GM19351 (cell line): ENCODE measurements at regions not wholly inside any gene's neighbourhood (a gene's known extent, or its start where the extent isn't known, plus 50 kb on each side); places are given as distances from the start of the nearest gene placed in this dataset.

ENCODE experiments used
- ATAC-seq: cut with Tn5 transposase; IDR thresholded peaks from one replicate; pipeline ENCODE4 v1.9.1; 2021; ENCODE audit warnings: mild to moderate bottlenecking, moderate library complexity; ENCODE audit not compliant: unreplicated experiment

DNA sequence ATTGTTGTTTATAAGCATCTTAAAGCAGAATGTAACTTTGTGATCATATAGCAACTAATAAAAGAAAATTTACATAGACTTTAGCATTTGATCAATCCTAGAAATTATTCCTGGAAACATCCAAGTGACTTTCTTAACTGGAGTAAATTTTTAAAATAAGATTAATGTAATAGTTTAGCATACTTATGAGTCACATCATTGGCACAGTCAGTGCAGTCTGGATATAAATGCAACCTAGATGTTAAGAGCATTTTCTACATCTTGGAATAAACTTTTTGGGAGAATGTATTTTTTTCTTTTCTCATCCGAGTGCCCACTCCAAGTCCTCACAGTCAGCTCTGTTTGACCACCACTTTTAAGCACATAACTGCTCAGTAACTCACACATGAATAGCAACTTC, 324.6 kb upstream of the PLSCR5 start:
- no peak for ATAC-seq

DNA sequence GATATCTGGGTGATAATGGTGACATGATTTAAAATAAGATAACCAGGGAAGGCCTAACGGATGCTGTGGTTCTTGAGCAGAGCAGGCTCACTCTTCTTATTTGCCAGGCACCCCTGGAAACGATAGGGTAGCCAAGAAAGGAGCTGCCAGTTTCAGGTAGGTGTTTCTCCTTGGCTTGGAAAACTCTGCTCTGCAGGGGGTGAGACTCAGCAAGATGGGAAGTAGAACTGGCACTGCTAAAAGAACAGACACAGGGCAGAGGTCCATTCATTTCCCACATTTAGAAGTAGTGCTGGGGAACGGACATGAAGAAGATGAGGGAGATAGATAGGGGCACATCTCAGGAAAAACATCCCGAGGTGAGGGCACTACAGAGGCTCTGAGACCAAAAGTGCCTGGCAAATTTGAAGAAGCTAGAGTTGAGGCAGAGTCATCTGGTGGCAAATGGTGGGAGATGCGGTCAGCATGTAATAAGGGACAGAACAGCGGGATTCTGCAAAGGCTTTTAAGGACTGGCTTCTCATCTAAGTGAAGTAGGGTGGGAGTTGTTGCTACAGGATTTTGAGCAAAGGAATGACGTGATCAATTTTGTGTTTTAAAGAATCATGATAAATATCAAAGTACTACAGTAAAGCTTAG, 323.4 kb upstream of the PLSCR5 start:
- ATAC-seq: no peak

DNA sequence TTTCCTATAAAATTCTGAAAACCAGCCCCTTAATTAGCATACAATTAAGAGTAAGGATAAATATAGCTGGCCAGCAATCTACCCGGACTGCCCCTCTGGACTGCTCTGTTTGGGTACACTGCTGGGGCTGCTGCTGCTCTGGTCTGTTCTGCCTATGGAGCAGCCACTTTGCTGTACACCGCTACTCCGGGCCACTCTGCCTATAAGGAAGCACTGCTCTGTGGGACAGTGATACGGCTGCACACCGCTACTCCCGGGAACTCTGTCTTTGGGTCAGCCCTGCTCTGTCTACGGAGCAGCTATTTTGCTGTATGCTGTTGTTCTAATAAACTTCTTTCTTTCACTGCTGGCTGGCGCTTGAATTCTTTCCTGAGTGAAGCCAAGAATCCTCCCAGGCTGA, 316.5 kb upstream of the PLSCR5 start:
- ATAC-seq: no peak

DNA sequence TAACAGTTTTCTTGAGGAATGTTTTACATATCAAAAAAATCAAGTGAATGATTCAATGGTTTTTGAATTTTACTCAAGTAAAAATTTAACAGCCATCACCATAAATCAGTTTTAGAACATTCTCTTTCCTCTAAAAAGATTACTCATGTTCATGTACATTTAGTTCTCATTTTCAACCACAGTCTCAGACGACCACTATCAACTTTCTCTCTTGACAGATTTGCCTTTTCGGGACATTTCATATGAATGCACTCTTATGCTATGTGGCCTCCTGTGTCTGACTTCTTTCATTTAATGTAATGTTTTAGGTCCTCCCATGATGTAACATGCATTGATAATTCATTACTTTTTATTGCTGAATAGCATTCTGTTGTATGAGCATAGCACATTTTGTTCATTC, 309.3 kb upstream of the PLSCR5 start:
- ATAC-seq: no peak

DNA sequence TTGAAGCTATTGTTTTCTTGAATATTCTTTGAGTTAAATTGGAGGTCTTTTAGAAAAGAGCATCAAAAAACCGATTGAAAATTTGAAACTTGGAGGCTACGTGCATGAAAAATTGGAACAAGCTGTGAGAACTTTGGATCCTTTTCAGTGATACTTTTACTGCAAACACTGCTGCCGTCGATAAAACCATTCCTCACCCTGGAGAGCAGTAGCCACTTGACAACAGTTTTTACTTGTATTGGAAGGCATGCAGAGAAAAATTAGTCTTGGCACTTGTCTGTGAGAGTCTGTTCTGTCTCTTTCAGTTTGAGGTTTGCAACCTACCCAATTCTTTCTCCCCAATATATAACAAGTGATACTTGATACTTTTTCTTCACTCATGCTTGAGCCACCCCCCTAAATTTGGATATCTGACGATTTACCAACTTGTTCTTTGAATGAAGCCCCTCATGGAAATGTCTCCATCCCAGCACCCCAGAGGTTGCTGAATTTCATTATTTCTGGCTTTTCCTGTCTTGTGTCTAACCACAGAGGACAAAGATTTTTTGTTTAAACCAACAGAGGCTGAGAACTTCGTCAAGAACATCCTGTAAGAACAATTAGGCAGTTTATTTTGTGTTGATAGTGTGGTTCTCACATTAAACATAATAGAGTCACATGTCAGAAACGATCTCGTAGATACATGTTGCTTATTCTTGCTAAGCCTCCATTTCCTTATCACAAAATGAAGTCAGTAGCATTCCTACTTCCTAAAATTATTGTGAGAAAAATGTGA, 307.3 kb upstream of the PLSCR5 start:
- no peak for ATAC-seq

DNA sequence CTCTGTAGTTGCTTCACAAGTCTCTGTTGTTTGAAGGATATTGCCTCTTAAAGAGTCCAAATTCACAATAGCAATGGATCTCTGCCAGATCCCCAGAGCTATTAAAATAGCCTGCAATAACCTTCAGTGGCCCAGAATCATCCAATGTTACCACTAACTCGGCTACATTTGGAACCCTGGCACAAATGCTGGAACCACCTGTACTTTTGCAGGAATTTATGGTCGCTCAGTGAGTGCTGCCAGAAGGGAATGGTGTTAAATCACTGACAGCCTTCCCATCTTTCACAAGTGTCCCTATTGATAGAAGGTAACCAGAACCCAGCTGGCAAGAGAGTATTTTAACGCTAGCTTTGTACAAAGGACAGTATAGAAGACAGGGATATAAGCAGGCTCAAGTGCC, 298.8 kb upstream of the PLSCR5 start:
- ATAC-seq: no peak

DNA sequence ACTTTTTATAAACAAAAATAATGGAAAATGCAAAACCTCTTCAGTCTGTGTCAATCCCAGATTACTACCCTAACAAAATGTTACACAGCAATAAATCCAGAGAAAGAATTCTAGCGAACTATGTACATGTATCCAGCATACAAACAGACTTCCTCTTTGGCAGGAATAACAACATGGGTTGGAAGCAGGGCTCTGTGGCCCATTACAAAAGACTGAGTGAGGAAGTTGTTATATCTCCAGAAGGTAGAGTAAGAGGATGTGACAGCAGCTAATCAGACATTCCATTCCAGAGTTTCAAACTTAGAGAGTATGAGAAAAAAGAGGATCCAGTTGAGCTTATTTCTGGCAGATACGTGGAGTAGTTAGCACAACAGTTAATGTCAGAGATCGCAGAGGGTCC, 294.0 kb upstream of the PLSCR5 start:
- no peak for ATAC-seq

DNA sequence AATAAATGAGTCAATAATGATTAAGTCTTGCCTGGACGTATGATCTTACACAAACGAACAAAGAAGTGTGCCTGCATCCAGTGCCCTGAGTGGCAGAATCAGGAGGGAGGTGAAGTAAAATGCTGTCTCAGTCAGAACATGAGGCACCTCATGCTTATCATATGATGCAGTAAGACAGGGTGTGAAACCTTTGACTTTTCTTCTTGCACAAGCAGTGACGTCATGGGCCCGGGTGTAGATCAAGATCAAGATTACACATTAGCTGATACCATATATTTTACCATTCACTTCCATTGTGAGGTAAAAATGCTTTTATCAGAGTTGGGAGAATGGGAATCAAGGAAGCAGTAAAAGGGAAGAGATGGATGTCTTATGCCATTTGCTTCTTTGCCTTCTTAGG, 291.6 kb upstream of the PLSCR5 start:
- no peak for ATAC-seq

DNA sequence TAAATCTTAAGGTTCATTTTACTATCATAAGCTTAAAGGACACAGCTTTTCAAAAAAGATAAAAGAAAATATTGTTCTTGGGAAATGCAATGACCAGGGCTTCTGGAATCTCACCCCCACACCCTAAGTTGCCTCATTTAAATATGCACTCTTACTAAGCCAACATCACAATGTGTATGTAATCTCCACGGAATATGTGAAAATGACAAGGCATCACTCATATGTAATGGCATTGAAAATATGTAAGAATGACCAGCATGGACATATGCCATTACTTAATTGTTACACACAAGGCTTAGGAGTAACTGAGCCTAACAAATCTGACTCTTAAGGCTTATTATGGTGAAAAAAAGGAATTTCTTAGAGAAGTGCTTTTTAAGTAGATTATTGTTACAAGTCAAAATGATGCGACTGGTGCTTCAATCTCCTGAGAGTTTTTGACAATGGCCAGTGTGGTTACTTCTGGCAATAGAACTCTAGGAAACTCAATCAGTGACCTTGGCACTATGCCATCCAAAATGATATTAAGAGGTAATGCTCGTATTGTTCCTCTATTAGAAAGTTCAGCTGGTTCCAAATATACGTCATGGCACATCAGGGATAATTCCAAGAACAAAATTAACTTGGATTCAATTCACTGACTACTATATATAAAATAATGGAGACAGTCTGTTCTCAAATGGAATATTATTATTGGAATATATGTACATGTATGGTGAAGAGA, 290.0 kb upstream of the PLSCR5 start:
- ATAC-seq: no peak

DNA sequence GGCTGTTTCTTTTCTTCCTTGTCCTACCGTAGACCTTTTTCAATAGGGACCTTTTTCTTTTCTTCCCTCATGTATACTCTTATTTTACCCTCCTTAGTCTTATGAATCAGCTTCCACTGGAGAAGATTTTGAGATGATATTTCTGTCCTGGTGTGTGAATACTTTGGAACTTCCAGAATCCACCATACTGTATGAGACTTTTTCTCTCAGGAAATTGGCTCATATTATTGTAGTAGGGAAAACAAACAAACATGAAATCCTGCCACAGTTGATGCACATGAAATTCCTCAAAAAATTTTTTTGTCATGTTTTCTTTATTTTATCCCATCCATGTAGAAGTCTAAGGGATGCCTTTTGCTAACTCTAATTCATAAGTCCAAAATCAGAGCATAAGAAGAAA, 289.3 kb upstream of the PLSCR5 start:
- no peak for ATAC-seq

DNA sequence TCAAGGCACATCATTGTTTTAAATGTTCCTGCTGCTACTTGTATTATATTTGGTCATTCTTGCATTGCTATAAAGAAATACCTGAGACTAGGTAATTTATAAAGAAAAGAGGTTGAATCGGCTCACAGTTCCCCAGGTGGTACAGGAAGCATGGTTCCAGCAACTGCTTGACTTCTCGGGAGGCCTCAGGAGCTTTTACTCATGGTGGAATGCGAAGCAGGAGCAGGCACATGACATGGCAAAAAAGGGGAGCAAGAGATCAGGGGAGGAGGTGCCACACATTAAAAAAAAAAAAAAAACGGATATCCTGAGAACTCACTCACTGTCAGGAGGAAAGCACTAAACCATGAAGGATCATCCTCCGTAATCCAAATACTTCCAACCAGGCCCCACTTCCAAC, 286.9 kb upstream of the PLSCR5 start:
- no peak for ATAC-seq

DNA sequence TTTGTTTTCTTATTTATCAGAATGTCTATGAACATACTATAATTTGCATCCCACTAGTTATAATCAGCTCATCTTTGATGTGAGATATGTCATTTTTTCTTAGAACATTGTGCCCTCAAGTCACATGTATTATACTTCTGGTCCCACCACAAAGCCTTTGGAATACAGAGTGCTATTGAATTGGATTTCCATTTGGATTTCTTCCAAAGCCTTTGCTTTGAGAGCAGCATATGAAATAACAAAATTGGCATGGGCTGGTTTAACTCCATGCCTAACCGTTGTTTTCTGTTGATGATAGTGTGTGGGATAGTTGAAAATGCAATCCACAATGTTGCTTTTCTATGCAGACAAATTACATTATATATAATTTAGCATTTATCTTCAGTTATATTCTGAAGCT, 284.5 kb upstream of the PLSCR5 start:
- ATAC-seq: no peak

DNA sequence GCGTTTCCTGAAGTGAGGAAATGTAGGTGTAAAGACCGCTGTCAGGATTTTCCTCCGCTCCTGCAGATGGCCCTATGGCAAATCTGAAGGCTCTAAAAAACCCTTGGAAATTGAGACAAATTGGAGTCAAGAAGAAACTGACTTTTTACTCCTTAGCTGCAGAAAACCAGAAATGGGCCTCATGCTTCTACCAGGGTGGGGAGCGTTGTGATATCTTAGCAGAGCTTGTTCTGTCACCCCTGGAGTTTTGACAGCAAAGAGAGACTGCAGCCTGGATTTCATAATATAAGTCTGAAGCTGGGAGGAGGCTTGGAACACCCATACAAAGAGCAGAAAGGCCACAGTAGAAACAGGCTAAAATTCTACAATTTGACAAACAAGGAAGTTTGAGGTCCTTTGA, 283.0 kb upstream of the PLSCR5 start:
- ATAC-seq: no peak

DNA sequence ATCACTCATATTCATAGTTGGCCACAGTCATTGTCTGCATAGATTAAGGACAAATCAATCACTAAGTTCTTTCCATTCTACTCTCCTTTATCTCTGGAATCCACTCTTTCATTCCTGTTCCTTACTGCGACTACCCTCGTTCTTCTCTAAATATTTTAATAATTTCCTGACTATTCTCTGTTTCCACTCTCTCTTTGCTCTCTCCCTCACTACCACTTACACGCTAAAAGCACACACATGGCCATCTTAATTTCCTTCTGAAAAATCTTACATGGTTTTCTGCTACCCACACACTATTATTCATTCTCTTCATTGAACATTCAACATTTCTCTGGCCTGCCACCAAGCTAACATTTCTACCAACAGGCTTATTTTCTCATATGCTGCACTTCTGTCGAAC, 279.6 kb upstream of the PLSCR5 start:
- no peak for ATAC-seq

DNA sequence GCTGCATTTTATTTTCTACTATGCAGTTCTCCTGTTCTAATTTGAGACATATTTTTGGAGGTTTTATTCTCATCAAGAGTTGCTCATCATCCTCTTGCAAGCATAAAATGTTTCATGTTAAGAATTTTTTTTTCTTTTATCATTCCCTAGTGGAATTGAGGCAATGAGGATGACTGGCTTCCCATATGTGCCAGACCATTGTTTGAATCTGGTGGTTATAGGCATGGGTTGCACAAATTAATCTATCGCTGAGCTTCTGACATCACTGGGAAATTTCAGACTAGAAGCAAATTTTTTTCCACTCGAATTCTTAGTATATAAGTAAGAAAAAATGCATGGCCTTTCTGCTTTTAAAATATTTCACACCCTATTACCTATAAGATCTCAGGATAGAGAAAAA, 279.1 kb upstream of the PLSCR5 start:
- no peak for ATAC-seq

DNA sequence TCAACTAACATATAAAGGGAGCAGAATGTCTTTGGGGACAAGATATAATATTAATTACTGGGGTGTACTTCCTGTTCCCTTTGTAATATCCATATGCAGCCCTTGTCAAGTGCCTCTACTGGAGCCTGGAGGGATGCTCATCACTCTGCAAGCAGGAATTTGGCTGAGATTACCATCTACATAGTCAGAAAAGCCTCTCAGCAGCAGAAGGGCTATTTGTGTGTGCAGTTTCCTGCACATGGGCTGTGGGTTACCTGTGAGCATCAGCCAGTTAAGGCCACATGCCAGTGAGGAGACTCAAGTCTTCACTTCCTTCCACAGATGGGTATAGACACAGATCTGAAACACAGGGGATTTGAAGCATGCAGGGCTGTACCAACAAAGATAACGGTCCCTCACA, 278.1 kb upstream of the PLSCR5 start:
- no peak for ATAC-seq

DNA sequence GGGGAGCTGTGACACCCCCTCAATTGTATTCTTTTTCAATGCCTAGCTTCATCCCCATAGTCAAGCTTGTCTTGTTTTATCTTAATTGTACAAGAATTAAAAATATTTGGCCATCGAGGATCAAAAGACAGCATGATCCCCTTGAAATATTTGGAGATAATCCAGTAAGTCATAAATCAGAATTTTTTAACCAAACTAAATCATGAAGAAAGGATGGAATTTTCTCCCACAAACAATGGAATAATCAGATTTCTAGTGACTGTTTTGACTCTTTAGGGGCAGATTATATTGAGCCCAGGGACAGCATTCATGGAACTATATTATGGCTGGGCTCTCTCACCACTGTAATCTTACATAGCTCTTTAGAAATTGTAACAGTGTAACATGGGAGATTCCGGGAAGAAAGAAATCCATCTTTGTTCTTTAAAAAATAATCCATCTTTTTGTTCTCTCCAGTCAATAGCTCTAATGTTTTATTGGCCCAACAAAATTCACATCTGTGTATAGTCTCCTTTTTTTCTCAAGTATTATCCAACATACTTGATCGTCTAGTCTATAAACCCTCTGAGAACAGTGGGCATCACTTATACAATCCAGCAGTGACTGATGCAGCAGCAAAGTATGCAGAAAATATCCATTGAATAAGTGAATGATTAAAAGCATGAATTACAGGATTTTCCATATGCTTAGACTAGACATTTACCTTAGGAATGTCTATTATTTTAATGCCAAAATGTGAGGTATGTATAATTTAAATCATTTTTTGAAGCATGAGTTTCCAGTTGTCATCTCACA, 277.0 kb upstream of the PLSCR5 start:
- ATAC-seq: no peak

DNA sequence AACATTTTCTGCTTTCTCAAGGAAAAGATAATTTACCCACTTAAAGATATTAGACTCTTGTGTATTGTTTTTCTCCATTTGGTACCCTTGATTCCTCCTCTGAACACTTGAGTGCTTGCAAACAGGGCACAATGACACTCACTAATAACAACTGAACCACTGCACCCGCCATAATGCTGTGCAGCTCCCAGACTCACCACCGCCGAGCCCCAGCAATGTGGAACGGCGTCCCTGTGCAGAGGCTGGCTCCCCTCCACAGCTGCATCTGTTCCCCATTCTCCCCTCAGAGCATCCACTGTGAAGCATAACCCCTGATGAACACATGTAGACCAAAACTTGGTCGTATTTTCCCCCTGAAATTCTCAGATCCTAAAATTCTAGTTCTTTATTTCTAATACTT, 276.2 kb upstream of the PLSCR5 start:
- ATAC-seq: no peak

DNA sequence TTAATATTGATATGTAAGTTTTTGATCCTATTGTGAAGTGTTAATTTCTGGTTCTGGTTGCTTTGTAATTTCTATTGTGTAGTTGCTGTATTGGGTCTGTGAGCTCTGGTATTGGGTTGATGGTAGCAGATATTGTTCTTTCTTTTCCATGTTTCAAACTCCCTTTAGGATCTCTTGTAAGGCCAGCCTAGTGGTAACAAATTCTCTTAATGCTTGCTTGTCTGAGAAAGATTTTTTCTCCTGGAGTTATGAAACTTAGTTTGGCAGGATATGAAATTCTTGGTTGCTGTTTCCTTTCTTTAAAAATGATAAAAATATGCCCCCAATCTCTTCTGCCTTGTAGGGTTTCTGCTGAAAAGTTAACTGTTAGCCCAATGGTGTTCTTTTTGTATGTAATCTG, 268.6 kb upstream of the PLSCR5 start:
- ATAC-seq: no peak

DNA sequence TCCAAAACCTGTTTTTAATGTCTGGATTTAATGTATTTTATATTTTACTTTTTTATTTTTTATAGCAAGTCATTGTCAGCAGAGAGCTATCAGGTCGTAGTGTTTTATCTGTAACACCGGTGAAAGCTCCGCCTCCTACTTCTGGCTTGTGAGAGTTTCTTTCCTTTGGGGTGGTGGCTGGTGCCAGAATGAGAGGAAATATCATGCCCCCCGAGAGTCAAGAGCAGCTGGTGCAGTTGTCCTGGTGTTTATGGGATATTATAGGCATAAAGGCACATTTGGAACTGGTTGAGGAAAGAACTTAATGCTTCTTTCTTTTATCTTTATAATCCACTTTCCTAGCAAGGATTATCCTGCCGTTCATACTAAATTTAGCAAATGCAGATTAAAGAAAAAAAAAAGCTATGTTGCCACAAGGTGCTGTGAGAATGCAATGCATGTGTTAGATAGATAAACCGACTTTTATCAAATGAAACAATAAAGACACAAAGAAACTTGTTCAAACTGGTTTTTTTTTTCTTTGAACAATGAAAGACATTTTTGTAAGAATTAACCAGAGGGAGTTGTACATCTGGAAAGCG, 260.1 kb upstream of the PLSCR5 start:
- ATAC-seq: no peak

DNA sequence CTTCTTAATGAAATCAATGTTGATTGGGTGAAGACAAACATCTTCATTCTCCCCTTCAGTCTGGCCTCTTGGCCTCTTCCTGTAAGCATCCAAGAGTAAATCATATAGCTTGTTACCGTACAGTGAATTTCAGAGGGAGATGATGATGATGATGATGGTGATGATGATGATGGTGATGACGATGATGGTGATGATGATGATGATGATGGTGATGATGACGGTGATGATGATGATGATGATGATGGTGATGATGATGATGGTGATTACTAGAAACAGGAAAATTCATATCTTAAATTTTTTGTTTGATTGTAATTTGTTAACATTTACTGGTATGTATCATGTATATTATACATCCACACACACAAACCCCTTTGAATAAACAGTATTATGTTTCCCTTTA, 256.1 kb upstream of the PLSCR5 start:
- ATAC-seq: no peak
